ENCODE measurements at regions not wholly inside any gene's neighbourhood (a gene's known extent, or its start where the extent isn't known, plus 50 kb on each side); places are given as distances from the start of the nearest gene placed in this dataset.

DNA sequence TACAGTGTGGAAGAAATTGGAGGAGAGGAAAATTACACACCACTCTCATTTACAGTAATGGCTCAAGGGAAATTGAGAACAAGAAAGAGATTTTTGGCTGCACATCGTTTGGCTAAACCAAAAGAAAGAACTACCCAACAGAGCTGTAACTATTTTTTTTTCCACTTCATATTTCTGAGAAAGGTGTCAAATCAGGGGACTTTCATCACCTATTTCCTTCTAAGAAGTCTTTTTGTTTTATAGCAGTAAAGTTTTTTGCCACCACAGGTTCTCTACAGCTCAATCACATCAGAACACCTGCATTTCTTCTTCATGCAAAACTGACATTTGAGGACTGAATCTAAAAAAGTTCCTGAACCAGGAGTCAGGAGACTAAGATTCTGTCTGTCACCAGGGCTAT is 57.5 kb upstream of the TNIP3 start:
- TF ChIP-seq, protein P1, sequence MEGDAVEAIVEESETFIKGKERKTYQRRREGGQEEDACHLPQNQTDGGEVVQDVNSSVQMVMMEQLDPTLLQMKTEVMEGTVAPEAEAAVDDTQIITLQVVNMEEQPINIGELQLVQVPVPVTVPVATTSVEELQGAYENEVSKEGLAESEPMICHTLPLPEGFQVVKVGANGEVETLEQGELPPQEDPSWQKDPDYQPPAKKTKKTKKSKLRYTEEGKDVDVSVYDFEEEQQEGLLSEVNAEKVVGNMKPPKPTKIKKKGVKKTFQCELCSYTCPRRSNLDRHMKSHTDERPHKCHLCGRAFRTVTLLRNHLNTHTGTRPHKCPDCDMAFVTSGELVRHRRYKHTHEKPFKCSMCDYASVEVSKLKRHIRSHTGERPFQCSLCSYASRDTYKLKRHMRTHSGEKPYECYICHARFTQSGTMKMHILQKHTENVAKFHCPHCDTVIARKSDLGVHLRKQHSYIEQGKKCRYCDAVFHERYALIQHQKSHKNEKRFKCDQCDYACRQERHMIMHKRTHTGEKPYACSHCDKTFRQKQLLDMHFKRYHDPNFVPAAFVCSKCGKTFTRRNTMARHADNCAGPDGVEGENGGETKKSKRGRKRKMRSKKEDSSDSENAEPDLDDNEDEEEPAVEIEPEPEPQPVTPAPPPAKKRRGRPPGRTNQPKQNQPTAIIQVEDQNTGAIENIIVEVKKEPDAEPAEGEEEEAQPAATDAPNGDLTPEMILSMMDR (IDR thresholded peaks at IDR 0.05; ENCODE audit: poor library complexity): no peak
- no peak for TF ChIP-seq EZH2 (IDR thresholded peaks at IDR 0.05; ENCODE audit: borderline replicate concordance)
- TF ChIP-seq EZH2phosphoT487 (IDR thresholded peaks at IDR 0.05; ENCODE audit: low read depth, severe bottlenecking, unreplicated experiment): no peak
